Left forelimb (tissue), 1 donor: ENCODE measurements at regions not wholly inside any gene's neighbourhood (a gene's known extent, or its start where the extent isn't known, plus 50 kb on each side); places are given as distances from the start of the nearest gene placed in this dataset.

Experiments used
- DNase-seq: peaks from one replicate; pipeline ENCODE4 v3.0.0-alpha.2; 2018; ENCODE audit warnings: low spot score

DNA sequence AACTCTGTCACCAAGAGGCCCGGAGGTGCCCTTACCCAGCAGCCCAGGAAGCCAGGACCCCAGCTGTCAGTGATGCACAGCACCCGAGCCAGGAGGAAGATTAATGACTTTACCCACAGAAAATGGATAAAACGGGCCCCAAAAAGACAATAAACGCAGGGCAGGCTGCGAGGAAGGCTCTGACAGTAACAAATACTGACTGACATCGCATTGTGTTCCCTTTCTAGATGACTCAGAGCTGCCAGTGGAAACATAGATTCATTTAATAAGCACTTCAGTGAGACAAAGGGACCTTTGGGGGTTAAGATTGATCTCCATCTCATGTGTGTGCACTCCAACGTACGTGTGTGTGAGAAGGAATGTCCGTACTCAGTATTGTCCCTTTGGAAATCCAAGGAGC is 225.3 kb upstream of the PPP2R3A start:
- no peak for DNase-seq

DNA sequence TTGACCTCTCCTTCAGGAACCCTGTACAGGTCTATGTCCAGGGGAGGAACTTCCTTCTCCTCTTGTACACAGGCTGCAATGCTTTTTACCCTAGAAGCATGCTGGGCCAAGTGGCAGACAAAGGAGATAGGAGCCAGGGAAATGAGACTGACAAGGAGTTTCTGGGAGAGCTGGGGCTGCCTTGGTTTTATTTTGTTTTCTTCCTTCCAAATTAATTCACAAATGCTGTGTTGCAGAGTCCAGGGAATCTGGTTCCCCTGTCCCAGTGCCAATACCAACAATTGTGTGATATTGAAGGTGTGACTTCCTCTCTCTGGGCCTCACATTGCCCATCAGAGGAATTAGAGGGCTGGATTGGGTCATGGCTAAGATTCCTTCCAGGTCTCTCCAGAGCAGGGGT is 224.8 kb upstream of the PPP2R3A start:
- DNase-seq, result no peak

DNA sequence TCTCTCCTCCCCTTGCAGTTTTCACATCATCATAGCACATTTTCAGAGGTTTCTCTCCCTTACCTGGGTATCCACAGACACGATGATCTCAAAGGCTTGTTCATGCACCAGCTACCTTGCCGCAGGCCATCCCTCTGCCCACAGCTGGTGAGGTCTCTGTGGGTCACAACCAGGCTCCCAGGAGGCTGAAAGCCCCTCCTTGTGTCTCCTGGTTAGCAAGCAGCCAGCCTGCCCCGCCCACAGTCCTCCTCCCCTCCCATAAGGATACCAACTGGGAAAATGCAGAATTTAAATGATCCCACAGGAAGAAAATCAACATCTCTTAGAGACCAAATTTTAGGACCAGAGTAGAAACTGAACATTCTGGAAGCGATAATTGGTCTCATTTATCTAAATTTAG is 213.5 kb upstream of the PPP2R3A start:
- DNase-seq, result no peak

DNA sequence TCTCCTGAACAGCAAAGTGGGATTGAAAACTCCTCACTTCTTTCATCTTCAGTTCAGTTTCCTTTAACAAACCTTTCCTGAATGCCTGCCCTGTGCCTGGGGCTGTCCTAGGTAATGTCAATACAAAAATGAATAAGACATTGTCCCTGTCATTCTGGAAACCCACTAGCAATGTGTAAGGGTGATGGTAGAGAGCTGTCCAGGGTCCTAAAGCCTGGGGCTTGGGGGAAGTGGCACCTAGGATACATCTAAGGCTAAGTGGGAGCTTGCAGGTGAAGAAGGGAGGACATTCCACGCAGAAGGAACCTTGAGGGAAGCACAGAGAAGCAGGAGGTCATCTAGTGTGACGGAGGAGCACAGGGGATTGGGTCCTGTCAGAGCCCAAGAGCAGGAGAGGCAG is 212.7 kb upstream of the PPP2R3A start:
- no peak for DNase-seq

DNA sequence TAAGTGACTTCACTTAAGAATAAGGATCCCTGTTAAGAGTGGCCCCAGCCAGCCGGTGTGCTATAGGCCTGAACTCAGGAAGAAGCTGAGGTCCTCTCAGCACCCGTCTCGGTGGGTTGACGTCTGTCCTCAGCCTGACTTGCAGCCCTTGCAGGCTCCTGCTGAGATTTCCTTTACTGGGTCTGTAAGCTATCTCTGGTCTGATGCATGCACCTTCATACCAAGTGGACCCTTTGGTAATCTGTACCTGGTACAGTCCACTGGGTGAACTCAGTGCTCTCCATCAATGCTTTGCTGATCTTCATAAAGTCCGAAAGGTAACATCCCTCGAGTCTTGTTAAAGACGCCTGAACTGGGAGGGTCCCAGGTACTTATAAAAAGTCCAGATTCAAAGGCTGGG is 212.0 kb upstream of the PPP2R3A start:
- no peak for DNase-seq

DNA sequence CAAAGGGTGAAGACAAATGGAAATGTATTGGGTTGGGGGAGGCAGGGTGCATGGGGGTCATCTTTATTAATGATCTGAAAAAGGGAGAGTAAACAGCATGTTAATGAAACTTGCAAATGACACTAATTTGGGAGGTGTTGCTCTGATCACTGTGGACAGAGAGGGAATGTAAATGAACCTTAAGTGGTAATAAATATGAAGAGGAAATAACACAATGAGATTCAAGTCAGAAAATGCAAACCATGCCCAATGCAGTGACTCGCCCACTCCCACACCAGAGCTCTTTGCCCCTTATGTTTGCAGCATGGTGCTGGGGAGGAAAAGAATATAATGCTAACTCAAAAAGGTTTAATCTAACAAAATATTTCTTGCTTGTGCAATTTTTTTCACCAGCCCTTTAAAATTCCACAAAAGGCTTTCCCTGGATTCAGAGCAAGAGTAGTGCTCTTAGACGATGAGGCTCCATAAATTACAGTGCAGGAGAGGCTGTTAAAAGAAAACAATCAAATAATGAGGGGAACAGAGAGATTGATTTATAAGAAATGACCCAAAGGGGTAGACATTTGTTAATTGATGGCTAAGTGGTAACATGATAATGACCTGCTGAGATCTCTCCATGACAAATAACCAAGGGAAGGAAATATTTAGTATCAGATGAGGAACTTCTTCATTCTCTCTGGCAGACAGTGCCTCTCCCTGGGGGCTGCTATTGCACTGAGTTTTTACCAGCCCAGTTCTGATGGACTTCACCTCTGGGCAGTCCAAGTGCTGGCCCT is 210.0 kb upstream of the PPP2R3A start:
- DNase-seq, result no peak

DNA sequence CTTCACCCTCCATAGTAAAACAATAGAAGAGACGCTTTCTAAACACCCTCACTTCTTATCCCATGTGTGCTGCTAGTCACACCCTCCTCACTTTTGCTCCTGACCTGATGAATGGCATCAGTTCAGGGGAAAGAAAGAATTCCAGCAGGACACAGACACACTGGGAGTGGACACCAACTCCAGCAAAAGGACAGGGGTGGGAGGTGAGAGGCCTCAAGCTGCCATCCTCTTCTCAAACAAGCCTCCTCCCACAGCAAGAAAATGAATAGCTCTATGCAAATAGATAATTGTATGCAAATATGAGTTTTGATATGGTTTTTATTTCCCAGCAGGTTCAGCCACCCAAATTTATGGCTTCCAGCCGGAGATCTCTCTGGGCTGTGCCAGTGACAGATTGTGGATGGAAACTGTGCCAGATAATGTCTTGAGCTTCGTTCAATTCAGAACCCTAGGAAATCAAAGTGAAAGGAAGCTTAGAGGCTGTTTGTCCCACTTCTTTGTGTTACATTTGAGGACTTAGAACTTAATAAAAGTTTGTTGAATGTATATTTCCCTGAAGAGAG is 209.3 kb upstream of the PPP2R3A start:
- DNase-seq, result no peak

DNA sequence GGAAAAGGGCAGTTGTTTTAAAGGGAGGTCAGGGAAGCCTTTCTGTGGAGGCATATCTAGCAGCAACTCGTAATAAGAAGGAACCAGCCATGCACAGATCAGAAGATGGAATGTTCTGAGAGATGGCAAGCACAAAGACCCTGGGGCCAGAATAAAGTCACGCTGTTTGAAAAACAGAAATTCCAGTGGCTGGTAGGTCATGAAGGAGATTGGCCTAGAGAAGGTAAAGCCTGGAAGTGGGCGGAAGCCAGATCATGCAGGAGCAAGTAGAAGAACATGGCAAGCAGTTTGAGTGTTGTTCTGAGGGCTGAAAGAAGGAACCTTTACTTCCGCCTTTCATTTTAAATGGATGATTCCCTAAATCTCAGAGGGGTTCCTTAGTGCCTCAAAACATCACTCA is 208.1 kb upstream of the PPP2R3A start:
- DNase-seq, result no peak

DNA sequence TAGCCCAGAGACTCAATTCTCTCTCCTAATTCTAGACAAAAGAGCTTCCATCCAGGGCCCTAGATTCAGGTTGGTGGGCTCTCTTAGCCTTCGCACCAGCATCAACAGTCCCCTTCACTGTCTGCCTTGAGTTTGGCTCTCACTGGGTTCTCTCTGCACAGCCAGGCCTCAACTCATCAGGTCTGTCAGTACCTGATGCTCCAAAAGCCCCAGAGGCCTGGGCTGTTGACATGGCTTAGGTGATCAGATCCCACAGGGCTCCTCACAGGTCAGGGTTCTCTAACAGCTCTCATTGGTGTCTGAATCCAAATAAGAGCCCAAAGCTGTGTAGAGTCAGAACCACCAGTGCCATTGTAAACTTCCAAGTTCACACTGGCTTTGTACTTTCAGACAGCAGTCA is 206.6 kb upstream of the PPP2R3A start:
- DNase-seq, result no peak

DNA sequence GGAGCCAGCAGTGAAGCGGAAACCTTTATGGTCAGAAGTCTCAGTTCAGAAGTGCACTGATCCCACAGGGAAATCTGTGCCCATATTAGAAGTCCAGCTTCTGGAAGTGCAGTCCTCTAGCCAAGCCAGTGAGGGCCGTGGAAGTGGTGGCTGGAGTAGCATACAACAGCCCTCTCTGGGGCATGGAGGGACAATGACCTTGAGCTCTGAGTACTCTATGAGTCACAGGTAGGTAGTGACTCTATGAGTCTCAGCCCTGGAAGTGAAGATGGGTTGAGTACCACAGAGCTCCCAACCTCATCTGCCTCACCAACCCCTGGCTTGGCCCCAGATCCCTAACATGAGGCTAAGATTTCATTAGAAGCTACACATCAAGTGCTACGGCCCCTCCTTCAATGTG is 205.9 kb upstream of the PPP2R3A start:
- no peak for DNase-seq

DNA sequence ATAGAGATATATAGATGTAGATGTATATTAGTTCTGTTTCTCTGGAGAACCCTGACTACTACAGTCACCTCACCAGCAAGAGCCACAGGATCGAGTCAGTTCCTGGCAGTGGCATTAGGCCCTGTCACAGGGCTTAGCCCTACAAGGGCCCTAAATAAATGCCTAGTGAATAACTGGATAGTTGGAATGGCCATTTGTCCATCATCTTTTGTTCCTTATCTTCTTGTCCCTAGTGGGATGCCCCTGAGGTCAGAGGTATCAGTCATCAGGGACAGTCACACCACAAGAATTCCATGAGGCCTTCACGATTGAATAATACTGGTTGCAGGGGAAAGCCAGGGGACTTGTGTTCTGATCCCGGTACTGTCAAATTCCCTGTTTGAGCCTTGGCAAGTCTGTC is 204.9 kb upstream of the PPP2R3A start:
- DNase-seq, result no peak

DNA sequence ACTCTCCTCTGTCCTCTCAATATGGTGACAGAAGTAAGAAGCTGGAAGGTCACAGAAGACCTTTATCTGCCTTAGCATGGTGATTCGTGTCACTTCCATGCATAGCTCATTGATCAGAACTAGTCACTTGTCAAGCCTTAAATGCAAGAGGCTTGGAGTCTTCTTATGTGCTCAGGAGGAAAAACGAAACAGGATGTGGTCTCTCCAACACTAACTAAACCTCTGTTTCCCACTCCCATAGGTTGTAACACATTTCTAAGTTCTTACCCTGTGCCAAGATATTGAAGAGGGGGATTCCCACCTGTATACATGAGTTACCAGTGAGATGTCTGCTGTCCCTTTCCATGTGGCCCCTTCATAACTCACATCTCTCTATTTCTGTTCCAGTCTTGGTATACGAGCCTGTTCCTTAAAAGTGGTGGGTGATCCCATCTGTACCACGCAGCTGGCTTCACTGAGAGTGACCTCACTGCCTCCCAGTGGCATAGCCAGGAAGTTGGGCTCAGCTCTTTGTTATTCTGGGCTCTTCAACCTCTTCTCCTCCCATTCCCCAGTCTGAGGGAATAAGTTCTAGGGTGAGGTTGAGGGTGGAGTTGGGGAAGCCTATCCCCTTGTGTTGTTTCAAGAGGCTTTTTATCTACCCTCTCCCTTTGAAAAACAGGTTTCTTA is 203.2 kb upstream of the PPP2R3A start:
- no peak for DNase-seq

DNA sequence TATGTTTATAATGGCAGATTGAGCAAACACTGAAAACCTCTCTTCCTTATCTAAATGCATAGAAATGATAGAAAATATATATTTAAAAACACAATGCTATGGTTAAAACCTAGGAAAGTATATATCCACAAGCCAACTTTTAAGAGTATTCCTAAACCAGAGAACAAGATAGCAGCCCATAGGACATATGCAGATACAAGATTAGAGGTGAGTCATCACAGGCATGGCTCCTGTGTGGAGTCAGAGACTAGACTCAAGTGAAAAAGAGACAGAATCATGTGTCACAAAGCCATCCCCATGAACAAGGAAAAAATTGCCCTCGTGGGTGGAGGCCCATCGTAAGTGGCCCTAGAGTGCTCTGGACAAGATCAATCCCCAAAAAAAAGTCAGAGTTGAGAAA is 199.4 kb upstream of the PPP2R3A start:
- DNase-seq, result no peak

DNA sequence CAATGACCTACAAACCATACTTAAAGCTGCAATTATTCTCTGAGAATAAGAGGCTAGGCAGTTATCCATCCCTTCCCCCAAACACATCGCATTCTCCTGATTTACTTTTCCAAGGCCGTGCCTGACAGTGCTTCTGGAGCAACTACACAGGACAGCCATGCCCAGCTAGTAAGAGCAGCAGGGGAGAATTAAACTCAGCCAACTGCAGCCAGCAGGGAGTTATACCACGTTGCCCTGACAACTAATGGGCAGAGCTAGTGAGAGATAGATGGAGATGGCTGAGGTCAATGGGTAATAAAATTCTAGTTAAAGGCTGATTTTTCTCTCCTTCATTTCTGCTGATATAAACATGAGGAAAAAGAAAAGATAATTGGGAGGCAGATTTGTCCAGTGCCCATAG is 193.8 kb upstream of the PPP2R3A start:
- no peak for DNase-seq

DNA sequence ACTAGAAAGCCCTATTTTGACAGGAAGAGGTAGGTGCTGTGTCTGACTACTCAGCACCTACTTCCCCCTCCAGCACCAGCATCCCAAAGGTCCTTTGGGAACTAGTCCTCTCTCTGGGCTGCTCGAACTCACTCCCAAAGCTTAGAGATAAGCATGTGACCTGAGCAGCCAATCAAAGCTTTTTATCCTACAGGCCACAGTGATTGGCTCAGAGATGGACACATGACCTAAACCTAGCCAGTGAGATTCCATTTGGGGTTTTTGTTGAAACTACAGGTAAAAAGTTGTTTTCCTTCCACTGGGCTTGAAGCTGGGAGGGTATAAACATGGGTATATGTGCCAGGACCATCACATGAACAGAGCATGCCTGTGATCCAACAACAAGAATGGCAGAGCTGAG is 186.5 kb upstream of the PPP2R3A start:
- DNase-seq, result no peak

DNA sequence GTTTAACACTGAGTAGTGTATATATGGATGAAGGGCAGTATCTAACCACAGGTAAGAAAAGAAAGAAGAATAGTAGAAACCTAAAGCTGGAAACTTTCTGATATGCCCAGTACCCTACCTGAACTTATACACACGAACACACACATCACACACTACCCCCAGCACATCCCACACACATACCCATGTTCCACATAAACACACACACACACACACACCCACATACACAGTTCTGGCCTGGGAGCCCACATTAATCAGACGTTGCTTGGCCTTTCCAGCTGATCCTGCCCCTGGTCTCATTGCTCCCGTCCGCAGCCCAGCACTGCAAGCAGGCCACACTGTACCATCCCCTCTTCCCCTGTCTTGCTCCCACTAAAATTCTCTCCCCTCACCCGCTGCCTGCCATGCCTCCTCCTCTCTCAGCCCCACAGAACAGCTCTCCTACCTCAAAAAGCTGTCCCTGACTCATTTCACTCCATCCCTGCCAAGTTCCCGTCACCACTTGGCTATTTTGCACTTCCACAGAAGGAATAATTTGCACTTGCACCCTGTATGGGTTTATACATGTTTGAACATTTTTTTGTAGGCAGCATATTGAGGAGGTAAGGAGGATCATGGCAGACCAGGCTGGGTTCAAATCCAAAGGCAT is 185.8 kb upstream of the PPP2R3A start:
- DNase-seq, result no peak

DNA sequence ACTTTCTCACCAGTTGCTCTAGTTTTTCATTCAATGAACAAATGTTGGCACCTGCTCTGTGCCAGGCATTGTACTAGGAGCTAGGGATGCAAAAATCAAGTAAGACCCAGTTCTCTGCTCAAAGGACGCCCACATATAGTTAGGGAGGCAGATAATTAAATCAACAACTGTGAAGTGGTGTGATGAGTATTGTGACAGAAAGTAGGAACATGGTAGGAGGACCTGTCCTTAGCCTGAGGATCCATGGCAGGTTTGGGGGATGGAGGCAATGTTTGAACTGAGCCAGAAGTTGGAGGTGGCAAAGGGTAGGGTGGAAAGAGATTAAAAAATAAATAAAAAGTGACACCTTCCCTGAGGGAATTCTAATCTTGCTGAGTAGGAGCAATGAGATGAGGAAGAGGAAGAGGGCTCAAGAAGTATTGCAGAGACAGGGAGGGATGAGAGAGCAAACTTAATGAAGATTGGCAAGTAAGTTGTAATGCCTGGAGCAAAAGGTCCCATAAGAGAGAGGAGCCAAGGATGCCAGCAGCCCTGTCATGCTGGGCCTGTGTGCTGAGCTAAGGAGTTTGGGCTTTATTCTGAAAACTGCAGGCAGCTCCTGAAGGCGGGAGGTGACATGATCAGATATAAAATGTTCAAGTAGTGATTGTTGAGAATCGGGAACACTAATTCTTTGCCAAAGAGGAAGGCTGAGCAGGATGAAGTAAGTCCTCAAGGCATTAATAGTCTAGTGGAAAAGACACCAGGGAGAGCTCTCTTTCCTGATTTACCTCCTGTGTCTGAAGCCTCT is 184.3 kb upstream of the PPP2R3A start:
- no peak for DNase-seq

DNA sequence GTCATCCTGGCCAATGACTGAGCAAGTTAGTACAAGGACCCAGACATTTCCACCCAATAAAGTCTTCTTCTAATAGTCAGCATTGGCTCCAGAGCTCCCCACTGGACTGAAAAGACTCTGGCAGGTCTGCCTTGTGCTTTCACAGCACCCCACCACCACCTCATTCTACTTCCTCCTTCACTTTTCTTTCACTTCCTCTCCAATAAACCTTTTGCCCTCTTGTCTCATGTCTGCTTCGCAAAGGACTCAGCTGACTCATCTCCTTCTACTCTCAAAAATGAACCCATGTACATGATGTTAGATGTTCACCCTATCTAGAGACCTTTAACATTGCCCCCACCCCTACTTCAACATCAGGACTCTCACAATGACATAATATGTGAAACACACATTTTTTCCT is 181.0 kb upstream of the PPP2R3A start:
- no peak for DNase-seq

DNA sequence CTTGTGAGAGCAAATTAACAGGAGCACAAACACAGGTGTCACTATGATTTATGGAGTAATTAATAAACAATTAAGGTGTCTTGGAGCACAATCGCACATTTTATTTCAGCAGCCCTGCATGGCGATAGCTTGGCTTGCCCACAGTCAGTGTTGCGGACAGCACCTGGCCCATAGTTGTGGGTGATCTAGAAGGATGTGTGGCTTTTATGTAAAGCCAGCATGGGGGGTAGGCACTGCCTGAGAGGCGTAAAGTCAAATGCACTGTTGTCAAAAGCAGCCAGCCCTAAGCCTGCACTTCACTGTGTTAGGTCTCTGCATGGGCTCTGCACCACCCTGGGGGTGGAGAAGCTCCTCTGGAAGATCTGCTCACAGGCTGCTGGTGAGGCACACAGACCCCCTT is 177.4 kb upstream of the PPP2R3A start:
- DNase-seq, result no peak

DNA sequence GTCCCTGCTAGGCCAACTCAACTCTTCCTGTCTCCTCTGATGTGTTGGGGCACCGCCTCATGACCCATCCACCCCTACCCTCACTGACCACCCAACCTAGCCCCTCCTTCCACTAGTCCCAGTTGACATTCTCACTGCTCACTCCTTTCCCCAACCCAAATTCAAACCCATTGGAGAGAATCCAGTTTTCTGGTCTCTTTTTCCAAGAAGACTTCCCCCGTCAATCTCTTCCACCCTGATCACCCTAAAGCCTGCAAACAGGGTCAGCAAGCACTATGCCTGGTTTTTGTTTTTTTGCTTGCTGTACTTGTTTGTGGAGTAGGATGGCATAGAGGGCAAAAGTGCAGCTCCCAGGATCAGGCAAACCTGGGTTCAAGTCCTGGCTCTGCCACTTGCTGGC is 176.6 kb upstream of the PPP2R3A start:
- no peak for DNase-seq

DNA sequence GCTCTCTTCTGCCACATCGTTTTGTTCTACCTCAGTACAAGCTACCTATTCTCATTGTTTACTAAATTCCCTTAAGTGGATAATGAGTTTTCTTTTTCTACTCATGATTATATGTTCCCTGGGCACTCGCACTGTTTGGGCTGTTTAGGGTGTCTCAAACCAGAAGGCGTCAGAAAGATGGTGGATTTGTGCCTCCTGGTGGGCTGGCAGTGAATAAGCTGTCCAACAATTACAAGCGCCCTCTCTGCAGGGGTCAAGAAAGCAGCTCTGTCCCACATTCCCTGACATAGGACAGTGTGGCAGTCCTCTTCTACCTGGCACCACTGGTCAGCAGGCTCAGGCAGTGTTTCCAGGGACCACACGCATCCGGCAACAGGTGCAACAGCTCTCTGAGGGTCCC is 173.4 kb upstream of the PPP2R3A start:
- no peak for DNase-seq

DNA sequence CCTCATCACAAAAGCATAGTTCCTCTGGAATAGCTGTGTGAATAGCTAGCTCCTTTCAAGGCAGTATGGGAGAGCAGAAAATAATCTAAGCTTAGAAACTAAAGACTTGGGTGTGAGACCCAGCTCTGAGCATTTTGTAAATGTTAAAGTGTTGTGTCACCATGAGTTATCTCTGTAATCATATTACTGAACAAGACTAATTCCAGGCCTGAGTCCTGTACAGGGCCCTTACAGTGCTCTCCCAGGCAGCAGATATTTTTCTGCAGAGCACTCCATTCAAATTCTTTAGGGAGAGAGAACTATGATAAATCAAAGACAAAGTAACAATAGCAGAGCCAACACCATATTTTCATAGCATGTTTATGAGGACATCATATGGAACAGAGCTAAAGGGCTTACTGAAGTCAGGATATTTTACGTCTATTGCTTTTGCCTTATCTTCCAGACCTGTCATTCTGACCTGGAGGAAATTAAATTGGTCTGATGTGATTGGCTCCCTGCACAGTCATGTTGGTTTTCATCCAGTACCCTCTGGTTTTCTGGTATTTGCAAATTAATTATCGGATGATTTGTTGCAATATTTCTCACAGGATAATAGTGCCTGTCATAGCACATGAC is 172.6 kb upstream of the PPP2R3A start:
- DNase-seq, result no peak
